ENCODE measurements at regions not wholly inside any gene's neighbourhood (a gene's known extent, or its start where the extent isn't known, plus 50 kb on each side); places are given as distances from the start of the nearest gene placed in this dataset.

DNA sequence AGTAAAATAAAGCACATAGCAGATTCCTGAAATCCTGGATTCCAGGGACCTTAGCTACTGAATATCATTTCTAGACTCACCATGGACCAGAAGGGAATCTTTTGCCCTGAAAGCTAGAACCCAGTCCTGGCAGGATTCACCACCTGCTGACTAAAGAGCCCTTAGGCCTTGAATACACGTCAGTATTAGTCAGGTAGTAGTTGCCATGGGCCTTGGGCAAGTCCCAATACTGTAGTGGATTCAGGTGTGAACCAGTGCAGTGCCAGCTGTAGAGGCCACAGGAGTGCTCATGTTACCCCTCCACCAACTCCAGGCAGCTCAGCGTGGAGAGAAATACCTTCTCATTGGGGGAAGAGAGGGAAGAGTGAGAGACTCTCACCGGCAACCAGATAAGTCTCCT is 64.1 kb upstream of the UBQLN2 start:
- TF ChIP-seq POLR2AphosphoS5 (IDR thresholded peaks at IDR 0.05) (no peak), POLR2A (IDR thresholded peaks at IDR 0.05) (no peak)
- TF ChIP-seq, protein P1, sequence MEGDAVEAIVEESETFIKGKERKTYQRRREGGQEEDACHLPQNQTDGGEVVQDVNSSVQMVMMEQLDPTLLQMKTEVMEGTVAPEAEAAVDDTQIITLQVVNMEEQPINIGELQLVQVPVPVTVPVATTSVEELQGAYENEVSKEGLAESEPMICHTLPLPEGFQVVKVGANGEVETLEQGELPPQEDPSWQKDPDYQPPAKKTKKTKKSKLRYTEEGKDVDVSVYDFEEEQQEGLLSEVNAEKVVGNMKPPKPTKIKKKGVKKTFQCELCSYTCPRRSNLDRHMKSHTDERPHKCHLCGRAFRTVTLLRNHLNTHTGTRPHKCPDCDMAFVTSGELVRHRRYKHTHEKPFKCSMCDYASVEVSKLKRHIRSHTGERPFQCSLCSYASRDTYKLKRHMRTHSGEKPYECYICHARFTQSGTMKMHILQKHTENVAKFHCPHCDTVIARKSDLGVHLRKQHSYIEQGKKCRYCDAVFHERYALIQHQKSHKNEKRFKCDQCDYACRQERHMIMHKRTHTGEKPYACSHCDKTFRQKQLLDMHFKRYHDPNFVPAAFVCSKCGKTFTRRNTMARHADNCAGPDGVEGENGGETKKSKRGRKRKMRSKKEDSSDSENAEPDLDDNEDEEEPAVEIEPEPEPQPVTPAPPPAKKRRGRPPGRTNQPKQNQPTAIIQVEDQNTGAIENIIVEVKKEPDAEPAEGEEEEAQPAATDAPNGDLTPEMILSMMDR (IDR thresholded peaks at IDR 0.05): no peak
- no peaks in the 10 kb centered on the region for H3K36me3 ChIP-seq
- no peak overlapping the region for H3K27ac ChIP-seq
- 77% methylated on average over 3 of the region's 3 CpGs for WGBS
- H3K4me1 ChIP-seq (replicated peaks): no peaks in the 10 kb centered on the region
- intact Hi-C loops (cut with DNase I): no loop called here
- H3K4me3 ChIP-seq: no peak overlapping the region
- no peaks in the 10 kb centered on the region for H3K9me3 ChIP-seq
- DNase-seq (ENCODE audit: low spot score): no peak
- no peaks in the 10 kb centered on the region for H3K27me3 ChIP-seq (replicated peaks; ENCODE audit: insufficient read depth)

- DNase-seq (ENCODE audit: low spot score): no peak
- H3K9me3 ChIP-seq: no peaks in the 10 kb centered on the region
- WGBS: 65% methylated on average over 2 of the region's 2 CpGs
- H3K36me3 ChIP-seq: no peaks in the 10 kb centered on the region
- H3K4me1 ChIP-seq (replicated peaks): no peaks in the 10 kb centered on the region
- H3K4me3 ChIP-seq: no peak overlapping the region
- no peak overlapping the region for H3K27ac ChIP-seq
- intact Hi-C loops (cut with DNase I): no loop called here
- no peaks in the 10 kb centered on the region for H3K27me3 ChIP-seq (replicated peaks; ENCODE audit: insufficient read depth)
- TF ChIP-seq, protein P1 (IDR thresholded peaks at IDR 0.05): no peak
- TF ChIP-seq POLR2AphosphoS5 (IDR thresholded peaks at IDR 0.05) (no peak), POLR2A (IDR thresholded peaks at IDR 0.05) (no peak)
Observed at GRCh38 chrX:56503941-56504673, 59.3 kb upstream of the UBQLN2 start.

DNA sequence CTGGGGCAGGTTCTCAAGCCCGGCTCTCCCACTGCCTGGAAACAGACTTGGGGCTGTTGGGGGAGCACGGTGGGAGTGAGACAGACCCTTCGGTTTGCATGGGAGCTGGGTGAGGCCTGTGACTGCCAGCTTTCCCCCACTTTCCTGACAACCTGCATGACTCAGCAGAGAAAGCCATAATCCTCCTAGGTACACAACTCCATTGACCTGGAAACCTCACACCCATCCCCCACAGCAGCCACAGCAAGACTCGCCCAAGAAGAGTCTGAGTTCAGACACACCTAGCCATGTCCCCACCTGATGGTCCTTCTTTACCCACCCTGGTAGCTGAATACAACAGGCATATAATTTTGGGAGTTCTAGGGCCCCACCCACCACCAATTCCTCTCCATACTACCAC is 57.6 kb upstream of the UBQLN2 start:
- H3K4me1 ChIP-seq (replicated peaks): no peaks in the 10 kb centered on the region
- 91% methylated on average over 4 of the region's 4 CpGs for WGBS
- H3K9me3 ChIP-seq: no peaks in the 10 kb centered on the region
- no peak for DNase-seq (ENCODE audit: low spot score)
- H3K27me3 ChIP-seq (replicated peaks; ENCODE audit: insufficient read depth): no peaks in the 10 kb centered on the region
- no peak overlapping the region for H3K27ac ChIP-seq
- H3K4me3 ChIP-seq: no peak overlapping the region
- intact Hi-C loops (cut with DNase I): no loop called here
- no peaks in the 10 kb centered on the region for H3K36me3 ChIP-seq
- no peak for TF ChIP-seq POLR2AphosphoS5 (IDR thresholded peaks at IDR 0.05)
- TF ChIP-seq, protein P1 (IDR thresholded peaks at IDR 0.05): no peak
- TF ChIP-seq POLR2A (IDR thresholded peaks at IDR 0.05): no peak
